PC-3 (cell line): ENCODE measurements at regions not wholly inside any gene's neighbourhood (a gene's known extent, or its start where the extent isn't known, plus 50 kb on each side); places are given as distances from the start of the nearest gene placed in this dataset.

Source experiments
- EZH2phosphoT487 ChIP-seq: fragments of 300-600 bp; sonication (generic); IDR thresholded peaks from 2 replicates; pipeline ENCODE4 v1.6.1; 2018; ENCODE audit warnings: mild to moderate bottlenecking, antibody characterized with exemption, low read length, borderline replicate concordance
- TF ChIP-seq, protein P1 (sequence below): fragments of 300-600 bp; sonication (generic); conservative IDR thresholded peaks from 2 replicates; pipeline ENCODE4 v1.5.1; 2017; ENCODE audit warnings: antibody characterized with exemption, low read depth, mild to moderate bottlenecking, low read length

DNA sequence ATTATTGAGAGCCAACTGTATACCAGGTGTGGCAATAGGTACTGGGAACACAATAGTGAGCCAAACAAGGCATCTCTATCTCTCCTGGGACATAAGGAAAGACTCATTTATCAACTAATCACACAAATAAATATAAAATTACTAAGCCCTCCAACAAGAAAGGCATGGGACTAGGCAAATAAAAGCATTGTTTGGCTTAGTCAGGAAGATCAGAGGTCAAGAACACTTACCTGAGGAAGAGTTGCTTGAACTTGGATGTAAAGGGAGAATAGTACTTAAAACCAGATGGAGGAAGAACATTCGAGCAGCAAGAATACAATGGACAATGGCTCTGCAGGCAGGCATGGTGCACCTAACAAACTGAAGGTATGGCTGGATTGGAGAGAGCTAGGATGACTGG lies 300.7 kb downstream of the WDR72 start:
- TF ChIP-seq, protein P1, sequence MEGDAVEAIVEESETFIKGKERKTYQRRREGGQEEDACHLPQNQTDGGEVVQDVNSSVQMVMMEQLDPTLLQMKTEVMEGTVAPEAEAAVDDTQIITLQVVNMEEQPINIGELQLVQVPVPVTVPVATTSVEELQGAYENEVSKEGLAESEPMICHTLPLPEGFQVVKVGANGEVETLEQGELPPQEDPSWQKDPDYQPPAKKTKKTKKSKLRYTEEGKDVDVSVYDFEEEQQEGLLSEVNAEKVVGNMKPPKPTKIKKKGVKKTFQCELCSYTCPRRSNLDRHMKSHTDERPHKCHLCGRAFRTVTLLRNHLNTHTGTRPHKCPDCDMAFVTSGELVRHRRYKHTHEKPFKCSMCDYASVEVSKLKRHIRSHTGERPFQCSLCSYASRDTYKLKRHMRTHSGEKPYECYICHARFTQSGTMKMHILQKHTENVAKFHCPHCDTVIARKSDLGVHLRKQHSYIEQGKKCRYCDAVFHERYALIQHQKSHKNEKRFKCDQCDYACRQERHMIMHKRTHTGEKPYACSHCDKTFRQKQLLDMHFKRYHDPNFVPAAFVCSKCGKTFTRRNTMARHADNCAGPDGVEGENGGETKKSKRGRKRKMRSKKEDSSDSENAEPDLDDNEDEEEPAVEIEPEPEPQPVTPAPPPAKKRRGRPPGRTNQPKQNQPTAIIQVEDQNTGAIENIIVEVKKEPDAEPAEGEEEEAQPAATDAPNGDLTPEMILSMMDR: no peak
- no peak for TF ChIP-seq EZH2phosphoT487
